Amygdala (tissue), 56 donors: ENCODE measurements at regions not wholly inside any gene's neighbourhood (a gene's known extent, or its start where the extent isn't known, plus 50 kb on each side); places are given as distances from the start of the nearest gene placed in this dataset.

Experiments used
- DNase-seq, 56 donors: peaks; one replicate each; lab custom pipeline; 2025; lab: John Stamatoyannopoulos, UW

DNA sequence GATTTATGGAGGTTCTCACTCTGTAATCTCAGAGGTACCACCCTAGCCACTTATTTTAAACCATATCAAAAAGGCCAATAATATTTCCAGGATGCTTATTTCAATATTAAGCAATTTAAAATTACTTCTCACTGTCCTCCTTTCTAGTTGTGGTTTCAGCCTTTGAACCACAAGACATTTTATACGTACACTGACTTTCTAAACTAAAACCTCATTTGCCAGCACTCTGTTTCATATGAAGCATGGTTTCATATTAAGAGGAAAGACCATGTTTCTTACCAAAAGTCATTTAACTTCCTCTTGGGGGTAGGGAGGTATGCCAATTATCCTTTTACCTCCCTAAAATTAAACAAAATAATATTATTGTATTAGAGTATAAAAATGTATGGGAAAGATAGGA lies 399.8 kb downstream of the CDH7 start:
- no peak for DNase-seq

DNA sequence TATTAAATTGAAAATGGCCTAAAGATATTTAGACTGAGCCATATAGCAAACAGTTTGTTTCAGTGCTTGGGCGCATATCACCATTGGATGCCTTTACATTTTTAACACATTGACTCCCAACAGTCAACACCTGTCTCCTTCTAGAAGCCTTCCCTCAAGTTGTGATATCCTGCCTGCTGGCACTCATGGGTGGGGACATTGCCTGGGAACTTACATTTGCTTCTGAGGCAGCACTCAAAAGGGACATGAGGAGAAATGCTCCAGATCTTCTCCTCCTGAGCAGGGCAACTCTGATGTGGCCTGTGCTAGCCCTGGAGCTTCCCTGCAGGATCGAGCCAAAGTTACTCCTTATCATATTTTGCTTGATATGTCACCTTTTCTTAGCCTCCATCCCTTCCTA lies 392.2 kb downstream of the CDH7 start:
- DNase-seq: no peak

DNA sequence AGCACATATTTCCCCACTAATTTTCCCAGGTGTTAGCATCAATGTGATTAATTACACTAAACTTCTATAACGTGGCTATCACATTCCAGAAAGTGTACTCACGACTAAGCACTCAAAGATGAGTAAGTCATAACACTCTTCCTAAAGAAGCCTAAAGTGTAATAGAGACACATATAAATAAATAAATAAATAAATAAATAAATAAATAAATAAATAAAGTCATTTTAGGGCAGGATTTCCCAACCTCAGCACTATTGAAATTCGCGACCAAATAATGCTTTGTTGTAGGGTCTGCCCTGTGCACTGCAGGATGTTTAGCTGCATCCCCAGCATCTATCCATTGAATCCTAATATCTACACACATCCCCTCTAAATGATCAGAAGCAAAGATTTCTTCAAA lies 390.9 kb downstream of the CDH7 start:
- no peak for DNase-seq

DNA sequence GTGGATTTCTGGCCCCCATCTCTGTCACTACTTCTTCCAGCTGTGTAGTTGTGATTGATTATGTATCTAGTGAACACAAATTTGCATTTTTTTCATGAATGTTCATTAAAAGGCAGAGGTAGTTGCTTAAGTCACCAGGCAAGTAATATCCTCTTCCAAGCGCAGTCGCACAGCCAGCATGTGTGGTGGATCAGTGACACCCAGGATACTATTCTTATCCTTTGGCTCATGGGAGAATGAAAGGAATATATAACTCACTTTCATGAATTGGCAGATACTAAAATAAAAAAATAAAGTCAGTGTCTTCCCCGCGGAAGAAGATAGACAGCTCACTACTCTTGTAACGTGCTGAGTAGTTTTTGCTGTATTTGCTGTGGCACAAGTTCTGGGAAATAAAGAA lies 387.8 kb downstream of the CDH7 start:
- no peak for DNase-seq

DNA sequence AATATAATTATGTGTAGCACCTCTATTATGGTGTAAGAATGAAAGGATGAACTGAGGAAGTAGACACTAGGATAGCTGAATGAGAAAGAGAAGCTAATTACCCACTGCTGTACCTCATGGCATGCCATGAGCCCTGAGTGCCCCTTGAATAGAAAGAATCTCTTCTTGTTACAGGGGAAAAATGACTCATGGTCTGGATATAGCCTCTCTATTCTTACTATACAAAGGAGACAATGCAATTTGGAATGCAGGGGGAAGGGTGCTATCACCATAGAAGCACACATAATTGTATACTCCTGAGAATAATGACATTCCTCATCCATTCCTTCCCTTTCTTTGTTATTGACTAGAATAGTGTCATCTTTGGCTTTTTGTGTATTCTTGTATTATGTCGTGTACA lies 385.2 kb downstream of the CDH7 start:
- no peak for DNase-seq

DNA sequence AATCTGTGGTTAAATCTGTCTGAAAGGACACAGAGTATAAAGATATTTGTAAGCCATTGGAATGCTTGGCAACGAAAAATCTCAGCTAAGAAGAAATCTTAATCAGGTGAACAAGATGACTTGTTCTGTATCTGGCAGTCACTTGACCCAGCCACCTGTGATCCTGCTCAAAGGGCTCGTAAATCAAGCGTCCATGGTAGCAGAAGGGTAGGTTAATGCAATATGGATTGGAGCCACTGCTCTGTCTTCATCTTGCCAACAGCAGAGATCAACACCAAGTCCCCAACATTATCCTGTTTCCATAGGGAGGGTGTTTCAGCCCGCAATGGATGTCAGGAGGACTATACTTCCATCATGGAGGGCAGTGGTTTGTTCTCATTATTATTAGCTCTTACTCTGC lies 378.4 kb downstream of the CDH7 start:
- DNase-seq: no peak

DNA sequence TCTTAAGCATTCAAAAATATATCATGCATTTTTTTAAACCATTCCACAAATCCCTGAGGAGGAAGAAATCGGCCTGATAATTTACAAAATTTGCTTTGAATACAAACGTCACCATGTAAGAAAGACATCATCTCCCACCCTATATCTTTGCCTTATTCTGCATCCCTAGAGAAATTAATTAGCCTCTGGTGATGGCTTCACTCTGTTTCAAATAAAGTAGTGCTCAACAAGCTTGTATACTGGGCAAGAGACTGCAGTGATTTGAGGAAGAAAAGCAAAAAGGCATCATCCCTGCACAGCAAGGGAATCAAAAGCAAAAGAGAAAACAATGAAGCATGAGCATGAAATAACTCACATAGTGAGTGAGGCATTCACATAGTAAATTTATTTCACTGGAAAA lies 375.5 kb downstream of the CDH7 start:
- no peak for DNase-seq

DNA sequence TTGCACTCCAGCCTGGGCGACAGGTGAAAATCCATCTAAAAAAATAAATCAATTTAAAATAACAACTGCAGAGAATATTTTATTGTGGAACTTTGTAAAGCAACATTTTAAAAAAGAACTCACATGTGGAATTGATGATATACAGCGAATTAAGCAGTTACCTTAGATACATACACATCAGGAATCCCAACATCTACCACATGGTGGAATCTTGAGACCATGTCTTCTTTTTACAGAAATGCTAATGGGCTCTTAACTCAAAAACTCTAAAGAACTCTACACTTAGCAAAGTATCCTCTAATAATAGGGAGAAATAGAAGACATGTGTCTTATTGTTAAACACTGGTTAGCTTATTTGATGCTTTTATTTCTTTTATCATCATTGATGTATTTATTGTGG lies 373.6 kb downstream of the CDH7 start:
- no peak for DNase-seq

DNA sequence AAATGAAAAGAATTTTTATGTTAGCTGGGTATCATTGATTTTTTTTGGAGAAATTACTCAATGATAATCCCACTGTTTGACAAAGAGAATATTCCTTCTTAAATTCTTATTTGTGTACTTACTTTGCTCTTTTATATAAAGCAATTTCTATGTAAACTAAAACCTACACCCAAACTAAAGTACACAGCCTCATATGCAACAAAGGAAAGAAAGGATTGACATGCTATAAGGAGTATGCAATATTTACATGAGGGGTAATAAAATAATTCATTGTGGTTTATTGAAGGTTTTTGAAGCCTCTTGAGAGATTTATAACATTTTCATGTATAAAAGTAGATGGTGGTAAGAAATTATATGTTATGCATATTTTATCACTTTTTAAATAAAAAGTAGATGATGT lies 368.5 kb downstream of the CDH7 start:
- no peak for DNase-seq

DNA sequence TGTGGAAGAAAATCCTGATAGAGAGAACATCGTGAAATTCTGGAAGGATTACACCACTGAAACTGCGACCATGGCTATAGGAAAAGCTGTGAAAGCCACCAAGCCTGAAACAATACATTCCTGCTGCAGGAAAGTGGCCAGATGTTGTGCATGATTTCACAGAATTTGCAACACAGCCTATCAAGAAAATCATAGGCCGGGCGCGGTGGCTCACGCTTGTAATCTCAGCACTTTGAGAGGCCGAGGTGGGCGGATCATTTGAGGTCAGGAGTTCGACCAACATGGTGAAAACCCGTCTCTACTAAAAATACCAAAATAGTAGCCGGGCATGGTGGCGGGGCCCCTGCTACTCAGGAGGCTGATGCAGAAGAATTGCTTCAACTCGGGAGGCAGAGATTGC lies 360.2 kb downstream of the CDH7 start:
- no peak for DNase-seq

DNA sequence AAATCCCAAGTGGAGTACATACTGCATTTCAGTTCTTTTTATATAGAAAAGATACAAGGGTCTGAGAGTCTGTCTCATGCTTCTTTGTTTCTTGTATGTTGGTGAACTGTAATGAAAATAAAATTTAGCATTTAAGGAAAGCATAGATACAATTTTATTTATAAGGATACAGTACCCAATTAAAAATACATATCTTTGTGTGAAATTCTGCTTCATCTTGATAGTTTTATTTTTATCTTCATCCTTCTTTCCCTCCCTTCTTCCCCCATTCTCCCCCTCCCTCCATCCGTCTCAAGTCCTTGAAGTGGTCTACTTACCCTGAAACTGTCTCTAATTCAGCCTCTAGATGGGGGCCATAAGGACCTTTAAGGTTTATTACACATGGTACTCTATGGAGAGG lies 359.8 kb downstream of the CDH7 start:
- DNase-seq: no peak

DNA sequence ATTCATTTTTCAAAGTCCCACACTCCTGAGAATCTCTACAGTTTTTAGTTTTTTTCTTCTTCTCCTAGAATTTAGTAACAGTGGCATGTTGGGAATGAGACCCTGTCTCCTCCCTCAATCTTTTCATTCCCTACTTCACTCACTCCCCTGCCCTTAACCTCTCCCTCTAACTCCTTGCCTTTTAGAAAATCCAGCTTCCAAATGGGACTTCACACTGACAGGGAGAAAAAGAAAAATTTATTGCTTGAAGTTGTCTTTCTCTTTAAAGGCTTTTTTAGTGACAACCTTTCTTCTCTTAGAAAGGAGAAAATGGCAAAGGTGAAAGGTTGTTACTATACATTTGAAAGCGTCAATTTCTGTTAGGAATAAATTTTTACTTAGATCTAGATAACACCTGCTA lies 359.2 kb downstream of the CDH7 start:
- DNase-seq: no peak

DNA sequence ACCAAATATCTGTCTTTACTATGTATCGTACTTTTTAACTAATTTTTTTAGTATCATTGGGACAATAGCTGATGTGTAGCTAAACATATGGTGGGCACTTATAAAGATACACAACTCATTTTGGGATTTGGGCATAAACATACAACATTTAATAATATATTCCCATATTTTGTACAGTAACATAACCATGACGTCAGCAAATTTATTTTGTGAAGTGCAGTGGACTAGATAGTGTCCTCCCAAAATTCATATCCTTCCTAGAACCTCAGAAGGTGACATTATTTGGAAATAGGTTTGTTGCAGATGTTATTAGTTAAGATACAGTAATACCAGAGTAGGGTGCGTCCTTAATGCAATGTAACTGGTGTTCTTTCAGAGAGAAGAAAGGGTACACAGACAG lies 356.7 kb downstream of the CDH7 start:
- no peak for DNase-seq

DNA sequence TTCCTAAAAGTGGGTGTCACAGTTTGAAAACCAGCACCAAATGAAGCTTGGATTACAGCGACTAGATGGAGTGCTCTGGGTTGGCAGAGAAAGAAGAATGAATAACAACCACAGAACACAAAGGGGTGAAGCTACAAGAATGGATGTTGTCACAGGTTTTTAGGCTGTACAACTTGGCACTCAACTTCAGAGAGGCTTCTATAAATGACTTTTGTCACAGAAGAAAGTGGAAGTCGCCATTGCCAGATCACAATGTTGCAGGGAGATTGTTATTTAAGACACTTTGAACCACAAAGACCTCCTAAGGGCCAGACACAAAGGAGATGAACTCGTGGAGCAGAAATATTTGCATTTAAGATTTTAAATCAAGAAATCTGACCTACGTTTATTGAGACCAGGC lies 354.2 kb downstream of the CDH7 start:
- DNase-seq: no peak

DNA sequence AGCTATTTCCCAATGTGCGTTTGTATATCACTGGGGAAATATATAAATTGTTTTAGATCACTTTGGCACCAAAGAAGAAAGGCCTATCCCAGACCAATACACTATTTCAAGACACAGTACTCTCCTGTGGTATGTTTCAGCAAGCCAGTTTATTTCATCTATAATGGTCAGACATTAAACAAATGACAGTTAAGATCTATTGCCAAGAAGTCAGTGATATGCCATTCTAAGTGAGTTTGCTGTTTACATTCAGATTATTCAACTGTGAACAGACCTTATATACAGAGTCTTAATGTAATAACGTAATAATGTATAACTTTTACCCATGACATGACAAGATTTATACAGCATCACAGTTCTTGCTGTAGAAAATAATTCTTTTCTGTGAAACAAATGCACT lies 352.7 kb downstream of the CDH7 start:
- no peak for DNase-seq

DNA sequence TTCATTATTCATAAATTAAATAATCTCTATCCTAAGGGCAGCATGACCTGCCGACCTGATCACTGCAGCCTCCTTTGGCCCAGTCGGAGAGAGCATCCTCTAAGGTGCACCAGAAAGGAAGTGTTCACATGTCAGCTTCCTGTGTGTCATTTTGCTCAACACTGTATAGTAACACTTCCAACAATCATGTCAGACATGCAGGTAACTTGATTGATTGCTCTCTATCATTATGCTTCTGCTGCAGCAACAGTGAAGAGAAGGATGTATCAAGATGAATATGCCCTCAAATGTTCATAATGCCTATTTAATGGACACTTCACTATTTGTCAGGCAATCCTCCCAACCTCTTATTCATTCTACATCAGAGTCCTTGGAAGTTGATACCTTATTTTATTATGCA lies 332.3 kb downstream of the CDH7 start:
- no peak for DNase-seq

DNA sequence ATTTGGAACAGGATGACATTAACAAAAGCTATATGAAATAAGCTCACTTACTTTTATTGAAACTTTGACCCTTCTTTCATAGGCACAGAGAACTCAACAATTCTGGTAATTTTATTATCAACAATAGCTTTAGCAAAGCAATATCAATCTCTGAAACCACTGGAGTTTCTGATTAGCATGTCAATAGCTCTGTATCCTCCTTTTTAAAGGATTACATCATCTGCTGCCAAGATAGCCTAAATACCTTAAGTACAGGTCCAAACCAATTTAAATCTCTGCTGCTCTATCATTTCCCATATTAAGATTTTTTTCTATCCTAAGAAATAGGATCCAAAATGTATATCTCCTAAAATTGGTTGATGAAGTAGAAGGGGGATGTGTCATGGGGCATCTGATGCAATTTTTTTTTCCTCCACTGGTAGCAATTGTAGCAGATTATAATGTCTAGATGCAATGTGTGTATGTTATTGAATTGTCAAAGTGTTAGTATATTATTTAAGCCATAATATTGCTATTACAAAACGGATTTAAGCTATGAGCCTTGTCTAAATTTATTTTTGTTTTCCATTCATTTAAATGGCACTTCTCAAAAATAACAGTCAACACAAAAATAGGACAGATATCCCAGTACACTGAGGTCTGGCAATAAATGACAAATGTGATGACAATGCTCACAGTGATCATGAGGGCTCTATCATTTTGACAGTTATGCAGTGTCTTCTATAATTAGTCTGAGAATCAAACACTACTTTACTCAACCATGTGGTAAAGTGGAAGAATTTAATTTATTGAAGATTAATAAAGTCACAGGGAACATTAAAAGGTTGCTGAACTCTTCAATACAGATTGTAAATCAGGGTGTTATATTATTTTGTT lies 328.4 kb downstream of the CDH7 start:
- no peak for DNase-seq

DNA sequence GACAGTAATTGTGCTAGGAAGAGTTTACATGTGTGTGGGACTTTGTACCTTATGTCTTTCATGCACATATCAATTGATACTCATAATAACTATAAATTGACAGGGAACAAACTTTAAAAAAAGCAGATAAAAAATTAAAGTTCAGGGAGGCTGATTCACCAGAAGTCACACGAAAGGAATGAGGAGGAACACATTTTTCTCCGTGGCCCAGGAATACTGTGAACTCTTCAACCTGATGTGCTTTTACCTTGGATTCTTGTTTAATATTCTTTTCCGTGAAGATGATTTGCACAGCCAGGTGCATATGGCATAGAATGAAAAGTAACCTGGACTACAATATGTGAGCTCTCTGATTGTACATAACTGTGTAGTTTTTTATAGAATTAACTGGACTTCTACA lies 326.3 kb downstream of the CDH7 start:
- DNase-seq: no peak

DNA sequence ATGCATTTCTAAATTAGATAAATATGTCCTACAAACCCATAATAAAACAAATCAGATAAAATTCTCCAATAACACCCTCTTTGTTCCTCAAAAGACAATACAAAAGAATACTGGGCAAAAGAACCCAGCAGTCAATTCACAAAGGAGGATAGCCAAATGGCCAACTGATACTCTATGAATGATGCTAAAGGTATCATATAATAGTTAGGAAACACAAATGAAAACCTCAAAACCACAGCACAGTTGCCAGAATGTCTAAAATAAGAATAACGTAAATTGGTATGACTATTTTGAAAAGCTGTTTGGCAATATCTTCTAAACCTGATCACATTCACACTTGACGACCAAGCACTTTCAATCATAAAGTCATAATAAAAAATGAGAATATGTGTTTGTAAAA lies 315.4 kb downstream of the CDH7 start:
- no peak for DNase-seq

DNA sequence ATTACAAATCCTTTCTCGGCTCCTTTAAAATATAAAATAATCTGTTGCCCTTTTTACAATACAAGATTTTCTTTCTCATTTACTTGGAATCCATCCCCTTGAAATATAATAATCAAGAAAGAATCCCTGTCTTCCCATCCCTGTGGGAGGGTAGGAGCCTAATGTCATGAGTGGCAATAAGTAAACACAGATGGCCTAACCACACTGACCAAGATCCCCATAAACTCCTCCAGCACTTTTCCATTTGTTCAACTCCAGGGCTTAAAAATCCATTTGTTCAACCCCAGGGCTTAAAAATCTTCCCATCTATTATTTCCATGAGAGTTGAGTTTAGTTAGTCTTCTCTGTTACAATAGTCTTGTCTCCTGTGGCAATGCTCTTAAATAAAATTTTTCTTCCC lies 297.6 kb downstream of the CDH7 start:
- no peak for DNase-seq

DNA sequence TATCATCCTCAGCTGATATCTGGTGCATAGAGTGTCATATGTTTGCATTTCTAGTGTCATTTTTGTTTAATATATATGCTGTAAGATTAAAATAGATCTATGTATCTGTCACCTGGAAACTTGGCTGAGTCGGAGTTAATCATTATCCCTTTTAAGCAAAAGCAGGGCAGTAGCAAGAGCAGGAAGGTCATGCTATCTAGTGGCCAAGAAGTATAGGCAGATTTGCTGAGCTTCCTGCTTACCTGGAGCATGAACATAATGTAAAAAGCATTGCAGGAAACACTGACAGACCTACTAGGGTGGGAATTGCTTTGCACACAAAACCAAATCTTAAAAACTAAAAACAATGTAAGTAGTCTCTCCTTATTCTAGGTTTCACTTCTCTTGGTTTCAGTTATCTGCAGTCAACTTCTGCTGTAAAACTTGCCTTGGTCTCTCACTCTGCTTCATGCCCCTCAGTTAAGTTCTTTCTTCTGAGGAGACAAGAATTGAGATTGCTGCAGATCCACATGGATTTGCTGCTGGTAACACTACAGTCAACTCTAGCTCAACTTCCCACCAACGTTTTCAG lies 295.3 kb downstream of the CDH7 start:
- no peak for DNase-seq

DNA sequence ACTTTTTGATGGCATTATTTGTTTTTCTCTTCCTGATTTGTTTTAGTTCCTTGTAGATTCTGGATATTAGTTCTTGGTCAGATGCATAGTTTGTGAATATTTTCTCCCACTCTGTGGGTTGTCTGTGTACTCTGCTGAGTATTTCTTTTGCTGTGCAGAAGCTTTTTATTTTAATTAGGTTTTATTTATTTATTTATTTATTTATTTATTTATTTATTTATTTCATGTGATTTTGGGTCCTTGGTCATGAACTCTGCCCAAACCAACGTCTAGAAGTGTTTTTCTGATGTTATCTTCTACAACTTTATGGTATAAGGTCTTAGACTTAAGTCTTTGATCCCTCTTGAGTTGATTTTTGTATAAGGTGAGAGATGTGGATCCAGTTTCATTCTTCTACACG lies 292.2 kb downstream of the CDH7 start:
- no peak for DNase-seq

DNA sequence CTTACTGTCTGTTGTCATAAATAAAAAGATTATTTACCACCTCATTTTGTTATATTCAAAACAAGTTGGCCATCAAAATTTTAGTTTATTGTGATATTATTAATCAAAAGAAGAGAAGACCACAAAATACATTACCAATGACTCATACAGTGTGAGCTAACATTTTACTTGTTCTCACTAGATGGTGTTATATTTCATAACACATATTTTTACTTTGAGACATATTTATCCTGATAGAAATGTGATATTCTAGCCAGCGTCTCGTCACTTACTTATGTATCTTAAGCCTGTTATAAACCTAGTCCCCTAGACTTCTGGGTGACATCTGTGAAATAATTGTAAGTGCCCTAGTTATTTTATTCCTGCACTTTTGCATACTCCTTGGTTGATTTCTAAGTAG lies 263.2 kb downstream of the CDH7 start:
- no peak for DNase-seq
